ENCODE measurements at regions not wholly inside any gene's neighbourhood (a gene's known extent, or its start where the extent isn't known, plus 50 kb on each side); places are given as distances from the start of the nearest gene placed in this dataset.

DNA sequence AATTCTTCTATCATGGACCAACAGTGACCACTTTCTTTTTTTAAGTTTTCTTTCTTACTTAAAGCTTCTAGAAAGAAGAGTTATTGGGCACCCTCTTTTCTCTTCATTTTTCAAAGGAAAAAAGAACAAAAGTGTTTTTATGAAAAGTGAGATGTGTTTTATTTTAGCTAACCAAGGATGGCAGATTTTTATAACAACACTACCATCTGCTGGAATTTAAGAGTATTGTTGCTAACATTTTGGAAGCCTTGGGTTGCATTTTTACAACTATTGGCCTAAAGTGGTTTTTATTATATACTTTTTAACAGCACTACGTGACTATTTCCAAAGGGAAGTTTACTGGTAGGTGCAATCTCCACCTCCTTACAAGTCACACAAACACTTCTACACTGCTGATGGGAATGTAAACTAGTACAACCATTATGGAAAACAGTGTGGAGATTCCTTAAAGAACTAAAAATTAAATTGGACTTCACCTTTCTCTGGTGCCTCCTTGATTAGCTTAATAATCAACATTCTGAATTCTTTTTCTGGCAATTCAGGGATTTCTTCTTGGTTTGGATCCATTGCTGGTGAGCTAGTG, 237.7 kb upstream of the AGTR1 start:
- TF ChIP-seq, protein P1, sequence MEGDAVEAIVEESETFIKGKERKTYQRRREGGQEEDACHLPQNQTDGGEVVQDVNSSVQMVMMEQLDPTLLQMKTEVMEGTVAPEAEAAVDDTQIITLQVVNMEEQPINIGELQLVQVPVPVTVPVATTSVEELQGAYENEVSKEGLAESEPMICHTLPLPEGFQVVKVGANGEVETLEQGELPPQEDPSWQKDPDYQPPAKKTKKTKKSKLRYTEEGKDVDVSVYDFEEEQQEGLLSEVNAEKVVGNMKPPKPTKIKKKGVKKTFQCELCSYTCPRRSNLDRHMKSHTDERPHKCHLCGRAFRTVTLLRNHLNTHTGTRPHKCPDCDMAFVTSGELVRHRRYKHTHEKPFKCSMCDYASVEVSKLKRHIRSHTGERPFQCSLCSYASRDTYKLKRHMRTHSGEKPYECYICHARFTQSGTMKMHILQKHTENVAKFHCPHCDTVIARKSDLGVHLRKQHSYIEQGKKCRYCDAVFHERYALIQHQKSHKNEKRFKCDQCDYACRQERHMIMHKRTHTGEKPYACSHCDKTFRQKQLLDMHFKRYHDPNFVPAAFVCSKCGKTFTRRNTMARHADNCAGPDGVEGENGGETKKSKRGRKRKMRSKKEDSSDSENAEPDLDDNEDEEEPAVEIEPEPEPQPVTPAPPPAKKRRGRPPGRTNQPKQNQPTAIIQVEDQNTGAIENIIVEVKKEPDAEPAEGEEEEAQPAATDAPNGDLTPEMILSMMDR (IDR thresholded peaks at IDR 0.05; ENCODE audit: poor library complexity, severe bottlenecking) = peak; percentile 41
- peak; percentile 41 for TF ChIP-seq RAD21 (conservative IDR thresholded peaks at IDR 0.05)
- TF ChIP-seq EZH2 (IDR thresholded peaks at IDR 0.05; ENCODE audit: borderline replicate concordance, insufficient read depth, low read length, poor library complexity, severe bottlenecking) = no peak
- no peak for TF ChIP-seq POLR2AphosphoS5 (IDR thresholded peaks at IDR 0.05)
